ENCODE measurements at regions not wholly inside any gene's neighbourhood (a gene's known extent, or its start where the extent isn't known, plus 50 kb on each side); places are given as distances from the start of the nearest gene placed in this dataset.

GRCh38 chr1:221822591-221822990 is 80.7 kb upstream of the DUSP10 start:
- no peak for TF ChIP-seq EZH2 (IDR thresholded peaks at IDR 0.05; ENCODE audit: low read depth, low read length, severe bottlenecking)
- no peak for TF ChIP-seq YY1 (IDR thresholded peaks at IDR 0.05; ENCODE audit: low read depth, low read length)
- TF ChIP-seq EP300 (IDR thresholded peaks at IDR 0.05; ENCODE audit: borderline replicate concordance in 1 of 2, low read depth in 2 of 2, low read length in 2 of 2) = no peak
- TF ChIP-seq SUZ12 (IDR thresholded peaks at IDR 0.05; ENCODE audit: low read length) = no peak
- TF ChIP-seq, protein P1, sequence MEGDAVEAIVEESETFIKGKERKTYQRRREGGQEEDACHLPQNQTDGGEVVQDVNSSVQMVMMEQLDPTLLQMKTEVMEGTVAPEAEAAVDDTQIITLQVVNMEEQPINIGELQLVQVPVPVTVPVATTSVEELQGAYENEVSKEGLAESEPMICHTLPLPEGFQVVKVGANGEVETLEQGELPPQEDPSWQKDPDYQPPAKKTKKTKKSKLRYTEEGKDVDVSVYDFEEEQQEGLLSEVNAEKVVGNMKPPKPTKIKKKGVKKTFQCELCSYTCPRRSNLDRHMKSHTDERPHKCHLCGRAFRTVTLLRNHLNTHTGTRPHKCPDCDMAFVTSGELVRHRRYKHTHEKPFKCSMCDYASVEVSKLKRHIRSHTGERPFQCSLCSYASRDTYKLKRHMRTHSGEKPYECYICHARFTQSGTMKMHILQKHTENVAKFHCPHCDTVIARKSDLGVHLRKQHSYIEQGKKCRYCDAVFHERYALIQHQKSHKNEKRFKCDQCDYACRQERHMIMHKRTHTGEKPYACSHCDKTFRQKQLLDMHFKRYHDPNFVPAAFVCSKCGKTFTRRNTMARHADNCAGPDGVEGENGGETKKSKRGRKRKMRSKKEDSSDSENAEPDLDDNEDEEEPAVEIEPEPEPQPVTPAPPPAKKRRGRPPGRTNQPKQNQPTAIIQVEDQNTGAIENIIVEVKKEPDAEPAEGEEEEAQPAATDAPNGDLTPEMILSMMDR (IDR thresholded peaks at IDR 0.05; ENCODE audit: control extremely low read depth in 1 of 3, insufficient read depth in 1 of 3, low read depth in 1 of 3, low read length in 3 of 3) = no peak
- no peak for TF ChIP-seq ZNF274 (IDR thresholded peaks at IDR 0.05; ENCODE audit: borderline replicate concordance, extremely low read depth, low read length)

Data from H1 (cell line).